HG03520 (cell line): ENCODE measurements at regions not wholly inside any gene's neighbourhood (a gene's known extent, or its start where the extent isn't known, plus 50 kb on each side); places are given as distances from the start of the nearest gene placed in this dataset.
"Not testable (repeated sequence)": the region's sequence is repeated elsewhere in the genome, so short reads cannot be mapped to it uniquely, and the experiment has no call there.

Experiments
- ATAC-seq: cut with Tn5 transposase; IDR thresholded peaks from one replicate; pipeline ENCODE4 v1.9.1; 2021; ENCODE audit warnings: mild to moderate bottlenecking, moderate library complexity; ENCODE audit not compliant: unreplicated experiment

DNA sequence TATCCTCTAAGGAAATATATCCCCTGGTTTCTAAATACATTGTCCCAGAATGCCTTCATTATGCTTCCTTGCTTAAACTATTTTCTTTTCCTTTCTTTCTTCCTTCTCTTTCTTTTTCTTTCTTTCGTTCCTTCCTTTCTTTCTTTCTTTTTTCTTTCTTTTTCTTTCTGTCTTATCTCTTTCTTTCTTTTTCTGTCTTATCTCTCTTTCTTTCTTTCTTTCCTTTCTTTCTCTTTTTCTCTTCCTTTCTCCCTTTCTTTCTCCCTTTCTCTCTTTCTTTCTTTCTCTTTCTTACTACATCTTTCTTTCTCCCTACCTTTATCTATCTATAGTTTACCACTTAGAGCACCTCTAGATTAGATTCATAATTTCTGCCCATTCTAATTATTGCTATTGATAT is 552.1 kb downstream of the PYDC2 start:
- no peak for ATAC-seq

DNA sequence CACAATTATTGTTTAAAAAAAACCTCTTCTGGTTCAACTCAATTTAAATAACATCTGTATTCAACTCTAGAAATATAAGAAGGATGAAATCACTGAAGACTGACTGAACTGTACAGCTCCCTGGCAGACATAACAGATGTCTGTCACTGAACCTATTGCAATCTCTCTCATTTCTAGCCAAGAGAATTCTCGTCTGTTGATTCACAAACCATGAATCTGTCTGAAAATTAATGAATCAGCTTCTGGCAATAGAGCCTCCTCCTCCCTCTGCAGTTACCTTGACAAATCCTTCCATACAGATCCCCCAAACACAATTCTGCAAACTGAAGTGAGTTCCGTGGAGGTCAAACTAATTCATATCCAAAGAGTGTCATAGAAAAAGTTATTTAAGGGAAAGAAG is 561.4 kb downstream of the PYDC2 start:
- ATAC-seq = no peak

DNA sequence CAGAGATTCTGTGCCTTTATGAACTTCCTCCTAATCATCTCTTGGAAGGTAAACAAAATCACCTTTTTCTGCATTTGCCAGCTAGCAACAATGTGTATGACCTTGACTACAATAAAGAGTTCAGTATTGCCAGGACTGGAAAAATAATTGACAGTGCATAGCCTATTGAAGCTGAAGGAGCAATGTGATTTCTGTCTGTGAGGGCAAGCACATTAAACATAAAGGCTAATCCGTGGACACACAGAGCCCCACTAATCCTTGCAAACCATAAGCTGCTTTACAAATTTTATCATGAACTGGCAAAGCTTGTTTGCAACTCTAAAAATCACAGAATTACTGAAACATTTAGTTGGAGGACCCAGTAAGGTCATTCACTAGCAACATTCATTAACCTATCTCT is 563.8 kb downstream of the PYDC2 start:
- no peak for ATAC-seq

DNA sequence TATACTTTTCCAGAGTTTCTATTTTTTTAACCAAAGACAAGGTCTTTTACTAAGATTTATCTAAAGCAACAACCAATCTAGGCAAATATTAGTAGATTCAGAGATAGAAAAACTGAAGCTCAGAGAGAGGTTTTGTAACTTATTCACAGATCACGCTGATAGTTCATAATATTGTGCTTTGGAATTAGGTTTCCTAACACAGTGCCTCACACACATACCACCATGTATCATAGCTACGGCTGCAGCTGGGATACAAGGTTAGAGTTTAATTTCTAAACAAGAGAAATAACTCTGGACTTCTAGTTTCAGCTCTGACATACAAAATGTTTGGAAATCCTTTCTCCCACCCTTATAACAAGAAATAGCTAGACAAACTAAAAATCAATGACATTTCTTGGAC is 565.7 kb downstream of the PYDC2 start:
- no peak for ATAC-seq

DNA sequence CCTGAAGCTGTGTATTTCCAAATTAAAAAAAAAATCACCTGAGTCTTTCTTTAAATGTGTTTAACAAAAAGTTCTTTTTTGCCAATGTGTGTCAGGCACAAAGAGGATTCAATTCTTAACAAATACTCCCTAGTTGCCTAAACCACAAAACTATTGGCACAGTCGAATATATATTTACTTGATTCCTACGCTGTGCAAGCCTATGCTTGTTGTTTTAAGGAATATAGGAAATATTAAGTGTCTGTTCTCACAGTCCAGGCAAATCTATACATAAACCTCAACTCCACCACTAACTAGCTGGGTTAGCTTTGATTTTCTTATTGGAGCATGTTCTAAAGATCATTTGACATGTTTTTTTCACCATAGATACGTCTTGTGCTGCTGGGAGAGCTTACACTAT is 571.0 kb downstream of the PYDC2 start:
- no peak for ATAC-seq

DNA sequence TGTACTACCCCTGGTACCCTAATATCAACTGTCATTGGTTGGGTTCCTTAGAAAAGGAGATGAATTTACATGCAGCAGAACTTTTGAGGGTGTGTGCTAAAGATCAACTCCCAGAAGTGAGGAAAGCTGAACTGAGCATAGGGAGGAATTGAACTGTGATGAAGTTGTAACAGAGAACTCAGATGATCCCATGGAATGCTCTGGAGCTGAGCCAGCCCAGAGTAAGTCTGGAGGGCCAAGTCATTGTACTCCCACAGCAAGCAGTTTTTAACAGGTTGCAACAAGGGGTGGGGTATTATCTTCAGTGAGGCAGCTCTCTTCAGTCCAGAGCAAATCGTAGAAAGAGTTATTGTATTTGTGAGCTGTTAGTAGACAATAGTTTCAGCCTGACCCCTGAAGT is 572.3 kb downstream of the PYDC2 start:
- no peak for ATAC-seq

DNA sequence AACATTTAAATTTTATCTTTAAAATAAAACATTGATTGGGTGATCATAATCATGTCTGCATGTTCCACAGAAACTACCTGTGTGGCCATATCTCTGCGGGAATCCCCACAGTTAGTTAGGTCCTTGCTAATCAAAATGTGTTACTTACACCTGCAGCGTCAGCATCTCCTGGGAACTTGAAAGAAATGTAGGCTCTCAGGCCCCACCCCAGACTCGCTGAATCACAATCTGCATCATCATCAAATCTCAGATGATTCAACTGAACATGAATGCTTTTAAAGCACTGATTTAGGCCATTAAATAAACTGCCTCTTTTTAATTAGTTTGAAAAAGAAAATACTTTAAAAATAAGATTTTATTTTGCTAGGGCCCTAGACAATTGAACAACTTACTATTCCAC is 577.8 kb downstream of the PYDC2 start:
- ATAC-seq = no peak

DNA sequence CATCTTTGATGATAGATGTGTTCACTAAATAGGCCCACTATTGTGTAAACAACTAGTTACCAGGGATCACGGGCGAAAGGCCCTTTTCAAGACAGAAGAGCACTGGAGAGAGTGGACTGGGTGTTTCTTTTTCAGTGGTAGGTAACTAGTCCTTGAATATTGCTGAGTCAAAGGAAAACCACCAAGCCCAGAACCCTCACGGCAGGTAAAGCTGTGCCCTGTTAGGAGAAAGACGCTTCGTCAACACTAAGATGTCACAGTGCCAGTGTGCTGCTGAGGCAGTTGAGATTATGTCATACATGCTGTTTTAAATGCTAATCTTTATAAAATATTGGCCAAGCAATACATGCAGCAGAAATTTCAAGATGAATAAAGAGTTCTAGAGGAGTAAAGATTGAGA is 578.6 kb downstream of the PYDC2 start:
- no peak for ATAC-seq

DNA sequence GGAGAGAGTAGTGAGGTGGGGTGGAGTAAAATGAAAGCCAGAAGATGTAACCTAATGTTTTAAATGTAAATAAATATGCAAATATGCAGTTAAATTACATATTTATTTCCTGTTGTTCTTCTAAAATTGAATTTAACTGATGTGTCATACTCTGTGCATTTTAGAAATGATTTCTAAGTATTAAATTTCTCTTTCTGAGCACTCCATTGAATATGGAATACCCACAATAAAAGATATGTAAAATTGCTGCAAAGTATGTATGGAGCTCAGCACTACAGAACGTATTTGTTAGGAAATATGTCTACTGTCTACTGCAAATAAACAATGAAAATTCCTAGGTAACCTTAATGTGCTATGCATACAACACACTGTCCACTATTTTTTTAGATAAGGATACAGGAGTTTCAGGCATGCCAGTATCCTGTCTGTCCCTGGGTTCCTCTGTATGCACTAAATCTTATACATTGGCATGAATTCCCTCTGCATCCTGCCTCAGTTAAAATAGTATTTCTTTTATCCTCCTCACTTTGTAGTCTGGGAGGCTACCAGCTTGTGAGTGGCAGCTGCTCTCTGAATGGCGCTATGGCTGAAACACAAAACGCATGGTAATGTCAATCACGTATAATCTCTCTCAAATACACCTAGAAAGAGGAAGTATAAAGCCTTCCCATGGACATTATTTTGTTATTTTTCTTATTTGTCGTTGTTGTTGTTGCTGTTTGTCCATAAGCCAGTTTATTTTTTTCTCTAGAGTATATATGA is 579.5 kb downstream of the PYDC2 start:
- ATAC-seq = no peak

DNA sequence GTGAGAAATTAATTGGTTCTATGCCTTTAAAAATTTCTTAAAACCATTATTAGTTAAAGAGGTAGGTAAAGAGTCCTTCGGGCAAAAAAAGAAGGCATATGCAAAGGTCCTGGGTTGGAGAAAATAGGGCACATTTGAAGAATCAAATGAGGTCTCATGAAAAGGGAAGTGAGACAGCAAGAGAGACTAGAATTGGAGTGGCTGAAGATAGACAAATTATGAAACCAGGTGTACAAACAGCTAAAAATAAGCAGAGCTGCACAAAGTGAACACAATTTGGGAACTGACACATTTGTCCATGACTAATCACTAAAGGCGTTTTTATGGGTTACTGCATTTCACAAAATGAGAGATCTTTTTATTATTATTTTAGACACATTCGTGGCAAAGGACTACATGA is 581.2 kb downstream of the PYDC2 start:
- ATAC-seq = peak; percentile 98

DNA sequence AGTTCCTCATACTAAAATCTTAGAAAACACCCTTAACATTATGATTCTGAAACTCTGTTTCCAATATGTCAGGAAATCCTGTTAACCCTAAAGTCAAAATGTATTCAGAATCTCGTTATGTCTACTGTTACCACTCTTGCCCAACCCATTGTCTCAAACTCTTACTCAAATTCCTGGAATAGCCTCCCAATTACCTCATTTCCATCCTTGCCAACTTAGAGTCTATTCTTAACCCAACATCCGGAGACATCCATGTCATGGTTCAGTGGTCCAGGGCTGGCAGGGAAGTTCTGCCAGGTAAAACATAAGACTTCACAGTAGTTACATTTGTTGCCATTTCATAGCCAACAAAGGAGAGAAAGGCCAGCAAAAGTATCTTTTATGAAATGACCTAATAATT is 593.9 kb downstream of the PYDC2 start:
- no peak for ATAC-seq

DNA sequence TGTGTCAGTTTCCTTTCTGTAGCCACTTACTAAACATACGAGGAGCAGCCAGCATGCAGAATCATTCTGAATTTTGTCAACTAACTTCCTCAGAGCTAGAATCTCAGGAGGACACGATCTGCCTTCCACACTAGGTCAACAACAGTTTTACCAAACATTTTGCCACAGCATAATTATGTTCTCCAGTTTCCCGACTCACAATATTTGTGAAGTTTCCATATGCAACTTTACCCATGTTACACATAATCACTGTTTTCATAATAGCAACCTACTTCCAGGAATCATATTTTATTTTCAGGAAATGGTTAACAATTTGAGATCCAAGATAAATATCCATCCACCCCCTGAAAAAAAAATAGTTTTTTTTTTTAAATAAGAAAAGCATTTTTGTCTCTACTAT is 595.0 kb downstream of the PYDC2 start:
- no peak for ATAC-seq

DNA sequence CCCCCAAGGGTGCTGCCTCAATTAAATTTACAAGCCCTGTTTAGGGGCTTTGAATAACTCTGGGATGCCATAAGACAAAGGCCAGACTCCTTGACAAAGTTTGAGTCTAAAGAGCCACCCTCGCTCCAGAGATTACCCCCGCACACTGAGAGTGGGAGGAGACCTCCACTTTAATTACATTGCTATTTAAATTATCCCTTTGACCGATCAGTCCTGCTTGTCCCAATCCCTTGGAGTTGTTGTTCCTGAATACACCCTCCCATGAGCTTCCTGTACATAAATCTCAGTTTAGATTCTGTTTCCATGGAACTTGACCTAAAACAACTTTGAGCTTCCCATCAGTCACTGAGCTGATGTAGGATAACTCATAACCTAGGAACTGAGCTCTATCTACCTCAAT is 596.3 kb downstream of the PYDC2 start:
- no peak for ATAC-seq

DNA sequence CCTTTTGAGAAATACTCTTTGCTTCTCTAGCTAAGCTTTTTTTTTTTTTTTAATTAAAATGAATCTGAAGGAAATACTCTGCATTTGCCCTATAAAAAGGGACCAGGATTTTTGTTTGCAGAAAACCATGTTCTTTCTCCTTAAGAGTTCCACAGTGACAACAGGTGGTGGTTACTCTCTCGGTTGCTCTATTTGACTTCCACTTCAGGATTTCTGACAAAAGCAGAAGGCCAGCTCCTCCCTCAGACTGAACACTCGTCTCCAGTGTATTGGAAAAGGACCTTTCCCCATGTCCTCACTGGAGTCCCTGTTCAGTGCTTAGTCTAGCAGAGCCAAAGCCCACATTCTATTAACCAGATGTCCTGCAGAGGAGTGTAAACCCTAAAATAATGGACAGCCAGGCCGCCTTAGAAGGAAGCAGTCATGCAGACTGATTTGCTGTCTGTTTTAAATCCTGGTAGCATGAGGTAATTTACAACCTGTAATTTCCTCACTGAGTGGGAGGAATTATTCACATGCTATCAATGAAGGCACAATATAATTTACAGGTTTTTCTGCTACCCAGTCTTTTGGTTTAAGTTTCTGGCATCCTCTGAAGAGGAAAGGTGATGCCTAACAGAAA is 599.3 kb downstream of the PYDC2 start:
- no peak for ATAC-seq

DNA sequence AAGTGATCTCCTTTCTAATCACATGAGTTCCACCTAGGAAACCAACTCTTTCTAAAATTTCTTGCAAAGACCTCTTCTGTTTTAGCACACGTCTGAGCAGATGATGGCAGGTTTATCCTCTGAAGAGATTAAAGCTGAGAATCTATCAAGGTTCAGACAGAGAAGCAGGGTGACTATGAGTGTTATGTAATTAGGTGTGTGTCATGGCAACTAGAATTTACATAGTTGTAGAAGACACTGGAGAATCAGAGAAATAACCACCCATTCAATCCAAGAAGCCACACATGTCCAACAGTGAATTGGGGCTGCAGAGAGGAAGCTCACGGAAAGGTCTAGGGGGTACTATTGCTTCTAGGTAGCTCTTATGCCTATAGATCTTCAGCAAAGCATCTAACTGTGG is 600.5 kb downstream of the PYDC2 start:
- no peak for ATAC-seq

DNA sequence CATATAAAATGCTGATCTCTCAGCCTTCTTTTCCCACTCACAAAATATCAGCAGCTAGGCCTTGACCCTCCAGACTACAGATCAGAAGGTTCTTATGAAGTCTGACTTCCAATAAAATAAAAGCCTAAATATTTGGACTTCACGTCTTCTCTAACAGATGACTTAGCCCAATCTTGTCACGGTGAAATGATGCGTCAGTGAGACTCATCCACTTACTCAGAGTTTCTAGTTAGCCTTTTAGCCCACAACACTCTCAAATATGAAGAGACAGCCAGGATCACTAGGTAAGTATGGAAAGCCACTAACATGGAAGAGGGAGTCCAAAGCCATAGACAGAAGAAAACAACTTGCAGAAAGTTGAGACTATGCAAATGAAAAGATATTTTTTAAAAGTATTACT is 601.2 kb downstream of the PYDC2 start:
- ATAC-seq = no peak

DNA sequence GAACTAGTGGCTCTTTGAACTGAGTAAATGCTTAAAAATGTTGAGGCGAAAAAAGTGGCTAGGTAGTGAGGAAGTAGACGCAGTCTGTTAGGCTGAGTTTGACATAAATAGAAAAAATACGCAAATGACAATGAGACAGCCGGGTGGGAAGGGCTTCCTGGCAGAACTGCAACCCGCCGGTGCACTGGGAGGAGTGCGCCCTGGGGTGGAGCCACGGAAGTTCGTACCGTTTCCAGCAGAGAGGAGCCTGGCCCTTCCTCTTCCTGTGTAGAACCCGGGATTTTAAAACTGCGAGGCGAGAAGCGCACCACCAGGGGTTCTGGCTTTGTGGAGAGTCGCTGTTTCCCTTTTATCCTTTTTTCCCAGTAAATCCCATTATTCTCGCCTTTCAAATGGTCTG is 602.6 kb downstream of the PYDC2 start:
- peak; percentile 87 for ATAC-seq

DNA sequence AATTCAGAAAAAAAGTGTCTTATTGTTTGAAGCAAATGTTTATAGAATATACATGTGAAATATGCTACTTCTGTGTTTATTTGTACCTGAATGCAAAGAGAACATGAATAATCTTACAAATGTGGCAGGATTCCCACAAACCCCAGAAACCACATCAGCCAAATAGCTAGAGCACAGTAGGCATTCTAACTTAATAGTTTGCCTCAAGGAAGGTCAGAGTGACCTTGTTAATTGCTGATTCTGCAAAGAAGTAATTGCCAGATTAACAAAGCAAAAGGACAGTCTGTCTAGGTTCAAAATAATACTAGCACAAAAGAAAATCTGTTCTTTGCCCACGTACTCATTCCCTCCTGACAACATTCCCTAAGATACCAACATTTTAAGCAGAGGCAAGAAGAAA is 604.0 kb downstream of the PYDC2 start:
- ATAC-seq = no peak

DNA sequence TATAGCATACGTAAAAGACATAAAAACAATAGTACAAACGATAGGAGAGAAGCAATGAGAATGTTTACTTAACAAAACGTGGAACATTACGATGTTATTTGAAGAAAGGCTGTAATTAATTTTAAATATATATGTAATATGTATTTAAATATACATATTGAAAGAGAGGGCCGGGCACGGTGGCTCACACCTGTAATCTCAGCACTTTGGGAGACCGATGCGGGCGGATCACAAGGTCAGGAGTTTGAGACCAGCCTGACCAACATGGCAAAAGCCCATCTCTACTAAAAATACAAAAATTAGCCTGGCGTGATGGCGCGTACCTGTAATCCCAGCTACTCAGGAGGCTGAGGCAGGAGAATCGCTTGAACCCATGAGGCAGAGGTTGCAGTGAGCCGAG is 605.3 kb downstream of the PYDC2 start:
- not testable (repeated sequence) for ATAC-seq

DNA sequence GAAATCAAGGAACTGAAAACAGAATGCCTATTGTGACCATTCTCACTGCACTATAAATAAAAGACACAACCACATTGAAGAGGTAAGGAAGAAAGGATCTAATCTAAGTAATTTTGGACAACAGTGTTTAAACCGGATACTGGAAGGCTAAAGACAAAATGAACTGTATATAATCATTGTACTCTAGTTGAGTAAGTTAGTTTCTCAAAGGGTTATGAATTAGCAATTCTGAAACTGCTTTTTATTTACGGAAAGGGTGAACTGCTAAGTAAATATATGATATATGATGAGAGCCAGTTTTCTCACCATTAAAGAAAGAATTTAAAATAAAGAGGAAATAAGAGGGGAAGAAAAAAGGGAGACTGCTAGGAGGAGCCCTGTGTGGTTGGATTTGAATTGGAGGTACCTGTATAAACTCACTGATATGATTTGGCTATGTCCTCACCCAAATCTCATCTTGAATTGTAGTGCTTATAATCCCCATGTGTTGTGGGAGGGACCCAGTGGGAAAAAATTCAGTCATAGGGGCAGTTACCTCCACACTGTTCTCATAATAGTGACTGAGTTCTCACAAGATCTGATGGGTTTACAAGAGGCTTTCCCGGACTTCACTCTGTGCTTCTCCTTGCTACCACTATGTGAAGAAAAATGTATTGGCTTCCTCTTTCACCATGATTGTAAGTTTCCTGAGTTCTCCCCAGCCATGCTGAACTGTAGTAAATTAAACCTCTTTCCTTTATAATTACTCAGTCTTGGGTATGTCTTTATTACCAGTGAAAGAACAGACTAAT is 607.7 kb downstream of the PYDC2 start:
- ATAC-seq = peak; percentile 75

DNA sequence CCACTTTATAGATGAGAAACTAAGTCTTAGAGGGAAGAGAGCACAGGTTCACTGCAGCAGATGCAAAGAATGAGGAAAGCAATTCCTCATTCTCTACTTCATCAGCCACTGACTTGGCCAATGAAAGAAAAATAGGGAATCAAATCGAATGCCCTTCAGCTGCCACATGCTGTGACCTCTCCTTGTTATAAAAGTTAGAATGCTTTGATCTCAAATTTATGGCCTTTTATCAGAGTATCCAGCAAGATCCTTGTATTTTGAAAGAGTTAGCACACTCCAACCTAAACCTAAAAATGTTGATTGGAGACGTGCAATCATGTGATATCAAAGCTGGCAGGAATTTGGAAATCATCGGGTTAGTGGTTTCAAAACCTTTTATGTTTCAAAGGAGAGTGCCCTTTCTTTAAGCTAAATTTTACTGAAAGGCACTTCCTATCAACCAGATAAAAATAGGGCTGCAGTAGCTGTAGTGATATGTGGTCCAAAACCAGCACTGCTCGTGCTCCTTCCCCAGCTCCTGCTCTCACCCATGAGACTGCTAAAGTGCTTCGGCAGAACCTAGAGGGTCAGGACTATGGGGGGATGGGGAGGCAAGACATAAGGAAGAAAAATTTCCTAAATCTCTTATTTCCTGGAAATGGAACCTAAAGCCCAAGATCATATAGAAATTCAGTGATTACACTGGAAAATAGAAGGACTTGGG is 617.0 kb downstream of the PYDC2 start:
- ATAC-seq = no peak
